KG1 (cell line): ENCODE measurements at regions not wholly inside any gene's neighbourhood (a gene's known extent, or its start where the extent isn't known, plus 50 kb on each side); places are given as distances from the start of the nearest gene placed in this dataset.
"Not testable (repeated sequence)": the region's sequence is repeated elsewhere in the genome, so short reads cannot be mapped to it uniquely, and the experiment has no call there.

ENCODE experiments used
- DNase-seq: peaks from one replicate; lab custom pipeline; 2025; lab: John Stamatoyannopoulos, UW

GRCh38 chr18:14336017-14336416, 203.8 kb upstream of the ZNF519 start:
- not testable (repeated sequence) for DNase-seq

- not testable (repeated sequence) for DNase-seq
These were observed 189.0 kb upstream of the ZNF519 start for GRCh38 chr18:14321217-14321616.

- DNase-seq = not testable (repeated sequence)
These were observed 169.0 kb upstream of the ZNF519 start for GRCh38 chr18:14301255-14301654.

- DNase-seq = not testable (repeated sequence)
These were observed 162.8 kb upstream of the ZNF519 start for GRCh38 chr18:14295081-14295480.

GRCh38 chr18:14285053-14285452, 152.8 kb upstream of the ZNF519 start:
- no peak for DNase-seq

GRCh38 chr18:14275391-14275790, 143.2 kb upstream of the ZNF519 start:
- not testable (repeated sequence) for DNase-seq

GRCh38 chr18:14265637-14266410, 133.6 kb upstream of the ZNF519 start:
- not testable (repeated sequence) for DNase-seq

- not testable (repeated sequence) for DNase-seq
These were observed 130.6 kb upstream of the ZNF519 start for GRCh38 chr18:14262786-14263185.

- DNase-seq = not testable (repeated sequence)
These were observed 117.9 kb upstream of the ZNF519 start for GRCh38 chr18:14250084-14250677.

- not testable (repeated sequence) for DNase-seq
These were observed 107.0 kb upstream of the ZNF519 start for GRCh38 chr18:14239224-14239623.

- not testable (repeated sequence) for DNase-seq
These were observed 104.3 kb upstream of the ZNF519 start for GRCh38 chr18:14236356-14237048.

GRCh38 chr18:14225286-14225679, 93.0 kb upstream of the ZNF519 start:
- DNase-seq = not testable (repeated sequence)

GRCh38 chr18:14224551-14225285, 92.5 kb upstream of the ZNF519 start:
- not testable (repeated sequence) for DNase-seq

- not testable (repeated sequence) for DNase-seq
These were observed 91.7 kb upstream of the ZNF519 start for GRCh38 chr18:14223919-14224318.

GRCh38 chr18:14223231-14223822, 91.1 kb upstream of the ZNF519 start:
- not testable (repeated sequence) for DNase-seq

- not testable (repeated sequence) for DNase-seq
These were observed 90.4 kb upstream of the ZNF519 start for GRCh38 chr18:14222354-14223221.

- no peak for DNase-seq
These were observed 89.5 kb upstream of the ZNF519 start for GRCh38 chr18:14221689-14222088.

GRCh38 chr18:14215952-14216351, 83.7 kb upstream of the ZNF519 start:
- DNase-seq = not testable (repeated sequence)

- DNase-seq = not testable (repeated sequence)
These were observed 71.2 kb upstream of the ZNF519 start for GRCh38 chr18:14203424-14203823.

- not testable (repeated sequence) for DNase-seq
These were observed 58.7 kb upstream of the ZNF519 start for GRCh38 chr18:14190776-14191442.
